HG02970 (cell line): ENCODE measurements at regions not wholly inside any gene's neighbourhood (a gene's known extent, or its start where the extent isn't known, plus 50 kb on each side); places are given as distances from the start of the nearest gene placed in this dataset.

Experiments
- ATAC-seq: cut with Tn5 transposase; IDR thresholded peaks from one replicate; pipeline ENCODE4 v1.9.1; 2021; ENCODE audit warnings: mild to moderate bottlenecking, moderate library complexity, moderate number of reproducible peaks; ENCODE audit not compliant: unreplicated experiment, low FRiP score

GRCh38 chr10:81093056-81093455 lies 555.4 kb downstream of the SH2D4B start:
- no peak for ATAC-seq

DNA sequence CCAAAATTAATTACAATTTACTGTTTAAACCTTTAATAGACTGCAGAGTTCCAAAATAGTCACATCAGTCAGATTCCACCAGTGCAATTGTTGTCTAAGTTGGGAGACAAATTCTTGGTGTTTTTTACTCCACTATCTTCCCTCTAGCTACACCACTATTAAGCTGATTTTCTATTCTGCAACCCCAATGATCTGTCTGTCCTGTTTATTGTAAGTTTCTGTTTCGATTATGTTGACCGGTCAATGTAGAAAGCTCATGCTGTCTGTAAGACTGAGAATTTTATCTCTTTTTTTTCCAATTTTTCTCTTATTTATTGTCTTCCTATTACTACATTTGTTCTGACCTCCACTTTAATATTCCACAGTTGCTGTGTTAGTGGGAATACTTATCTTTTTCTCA lies 557.5 kb downstream of the SH2D4B start:
- no peak for ATAC-seq

DNA sequence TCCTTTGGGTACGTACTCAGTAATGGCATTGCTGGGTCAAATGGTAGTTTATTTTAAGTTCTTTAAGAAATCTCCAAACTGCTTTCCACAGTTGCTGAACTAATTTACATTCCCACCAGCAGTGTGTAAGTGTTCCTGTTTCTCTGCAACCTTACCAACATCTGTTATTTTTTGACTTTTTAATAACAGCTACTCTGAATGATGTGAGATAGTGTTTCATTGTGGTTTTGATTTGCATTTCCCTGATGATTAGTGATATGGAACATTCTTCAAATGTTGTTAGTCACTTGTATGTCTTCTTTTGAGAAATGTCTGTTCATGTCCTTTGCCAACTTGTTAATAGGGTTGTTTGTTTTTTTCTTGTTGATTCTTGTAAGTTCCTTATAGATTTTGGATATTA lies 558.9 kb downstream of the SH2D4B start:
- ATAC-seq: no peak

- ATAC-seq: no peak
These were observed 563.4 kb downstream of the SH2D4B start for GRCh38 chr10:81101062-81101461.

DNA sequence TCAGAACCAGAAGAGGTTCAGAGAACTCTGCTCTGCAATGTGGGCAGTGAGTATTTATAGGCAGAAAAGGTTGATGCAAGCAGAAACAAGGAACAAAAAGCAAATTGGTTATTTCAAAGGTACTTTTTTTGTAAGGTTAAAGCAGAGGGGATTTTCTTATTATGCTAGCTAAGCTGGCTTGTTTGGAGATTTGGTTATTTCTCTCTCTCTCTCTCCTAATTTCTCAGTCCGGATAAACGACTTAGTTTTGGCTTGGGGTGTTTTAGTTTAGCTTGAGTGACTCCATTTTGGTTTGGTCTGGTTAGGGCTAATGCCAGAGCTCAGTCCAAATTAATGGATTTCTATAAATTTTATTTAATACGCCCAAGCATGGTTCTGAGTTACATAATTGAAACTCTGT lies 566.8 kb downstream of the SH2D4B start:
- no peak for ATAC-seq

GRCh38 chr10:81108516-81109199 lies 571.0 kb downstream of the SH2D4B start:
- ATAC-seq: peak; percentile 83

DNA sequence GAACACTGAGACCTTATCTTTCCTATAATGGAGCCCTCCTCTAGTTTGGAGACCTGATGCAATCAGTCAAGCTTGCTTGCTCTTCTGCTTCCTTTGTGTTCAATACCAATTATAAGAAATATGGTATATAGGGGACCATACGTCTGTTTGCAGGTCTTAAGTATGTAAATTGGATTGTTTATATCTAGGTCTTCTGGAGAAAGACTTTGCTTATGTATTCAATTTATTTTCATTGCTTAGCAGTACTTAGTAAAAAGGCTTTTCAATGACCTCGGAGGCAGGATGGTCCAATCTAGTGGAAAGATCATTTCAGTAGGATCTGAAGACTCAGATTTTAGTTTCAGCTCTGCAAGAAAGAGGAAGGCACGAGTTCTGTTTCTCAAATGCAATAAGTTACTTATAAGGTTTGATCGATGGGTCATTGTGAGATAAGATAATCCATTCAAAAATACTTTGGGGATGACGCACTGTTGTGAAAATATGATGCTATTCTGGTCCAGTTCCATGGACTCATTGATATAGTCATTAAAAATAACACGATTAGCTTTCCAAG lies 571.6 kb downstream of the SH2D4B start:
- no peak for ATAC-seq

DNA sequence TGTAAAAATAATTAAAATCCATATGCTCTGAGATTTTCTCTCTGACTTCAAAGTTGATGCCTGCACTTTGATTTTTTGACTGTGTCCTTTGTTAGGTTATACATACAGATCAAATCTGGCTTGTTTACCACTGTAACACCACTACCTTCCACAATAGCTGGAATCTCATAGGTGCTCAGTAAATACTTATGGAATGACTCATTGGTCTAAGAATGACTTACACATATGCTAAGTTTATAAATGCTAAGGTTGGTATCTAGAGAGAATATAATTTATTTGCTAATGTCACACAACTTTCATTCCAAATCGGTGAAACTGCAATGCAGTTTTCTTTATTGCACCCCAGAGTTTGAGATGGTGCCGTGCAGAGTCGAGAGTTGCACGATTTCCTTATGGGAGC lies 578.5 kb downstream of the SH2D4B start:
- no peak for ATAC-seq

- ATAC-seq: no peak
These were observed 579.3 kb downstream of the SH2D4B start for GRCh38 chr10:81116990-81117389.

- no peak for ATAC-seq
These were observed 590.2 kb downstream of the SH2D4B start for GRCh38 chr10:81127931-81128330.

GRCh38 chr10:81130014-81130413 lies 592.3 kb downstream of the SH2D4B start:
- ATAC-seq: no peak

DNA sequence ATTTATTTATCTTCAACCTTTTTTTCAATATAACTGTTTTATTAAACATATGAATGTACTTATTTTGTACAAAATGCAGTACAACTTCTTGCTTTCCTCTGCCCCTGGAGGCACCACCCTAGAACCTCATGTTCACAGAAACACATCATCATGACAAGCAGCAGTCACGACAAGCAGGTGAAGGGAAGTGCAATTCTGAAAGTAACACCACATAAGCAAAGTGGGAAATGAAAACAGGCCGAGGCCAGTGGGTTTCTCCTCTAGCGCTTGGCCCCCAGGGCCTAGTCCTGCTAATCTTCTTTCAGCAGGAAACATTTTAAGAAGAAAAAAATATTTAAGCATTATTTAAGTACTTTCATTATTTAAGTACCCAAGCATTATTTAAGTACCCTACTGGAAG lies 598.1 kb downstream of the SH2D4B start:
- peak; percentile 77 for ATAC-seq

- no peak for ATAC-seq
These were observed 598.6 kb downstream of the SH2D4B start for GRCh38 chr10:81136261-81136660.

GRCh38 chr10:81145975-81146374 lies 608.3 kb downstream of the SH2D4B start:
- ATAC-seq: no peak

- ATAC-seq: no peak
These were observed 608.7 kb downstream of the SH2D4B start for GRCh38 chr10:81146436-81146835.

DNA sequence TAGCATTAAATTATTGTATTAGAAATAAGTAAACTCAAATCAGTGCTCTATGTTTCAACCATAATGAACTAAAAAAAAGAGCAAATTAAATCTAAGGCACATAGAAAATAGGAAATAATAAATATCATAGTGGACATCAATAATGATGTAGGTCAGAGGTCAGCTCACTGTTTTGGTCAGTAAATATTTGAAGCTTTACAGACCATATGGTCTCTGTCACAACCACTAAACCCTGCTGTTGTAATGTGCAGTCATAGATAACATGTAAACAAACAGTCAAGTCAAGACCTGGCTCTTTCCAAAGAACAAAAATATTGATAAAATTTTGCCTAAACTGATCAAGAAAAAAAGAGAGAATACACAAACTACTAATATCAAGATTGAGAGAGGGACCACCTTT lies 615.0 kb downstream of the SH2D4B start:
- ATAC-seq: no peak

- no peak for ATAC-seq
These were observed 620.0 kb downstream of the SH2D4B start for GRCh38 chr10:81157681-81158080.

DNA sequence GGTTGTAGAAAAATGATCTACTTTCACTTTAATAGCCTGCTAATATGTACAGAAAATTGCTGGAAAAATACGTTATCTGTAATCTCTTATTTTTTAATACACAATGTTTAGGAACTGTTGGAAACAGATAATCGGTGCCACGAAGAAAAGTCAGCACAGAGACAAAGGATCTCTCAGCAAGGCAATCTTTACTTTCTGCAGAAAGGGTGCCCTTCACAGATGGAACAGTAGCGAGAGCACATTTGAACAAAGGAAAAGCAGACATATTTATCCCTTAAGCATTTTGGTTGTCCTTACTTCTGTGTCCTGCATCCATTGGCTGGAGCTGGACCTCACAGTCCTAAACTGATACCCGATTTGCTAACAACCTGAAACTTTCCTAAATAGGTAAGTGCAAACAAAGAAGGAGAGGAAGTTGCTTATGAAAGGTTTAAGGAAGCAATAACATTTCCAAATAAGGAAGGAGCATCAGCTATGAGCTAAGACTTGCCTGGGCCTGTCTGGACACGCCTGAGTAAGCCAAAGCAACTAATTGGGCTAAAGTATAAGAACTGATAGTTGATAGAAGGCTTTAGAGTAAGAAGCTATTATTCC lies 640.0 kb downstream of the SH2D4B start:
- ATAC-seq: no peak

GRCh38 chr10:81179324-81179723 lies 641.6 kb downstream of the SH2D4B start:
- no peak for ATAC-seq

GRCh38 chr10:81179805-81180452 lies 642.2 kb downstream of the SH2D4B start:
- ATAC-seq: no peak

- ATAC-seq: no peak
These were observed 644.6 kb downstream of the SH2D4B start for GRCh38 chr10:81182296-81182695.
